ENCODE measurements at regions not wholly inside any gene's neighbourhood (a gene's known extent, or its start where the extent isn't known, plus 50 kb on each side); places are given as distances from the start of the nearest gene placed in this dataset.

- TF ChIP-seq CTCF (conservative IDR thresholded peaks at IDR 0.05; ENCODE audit: low read depth in 2 of 2) (no peak), EZH2 (IDR thresholded peaks at IDR 0.05; ENCODE audit: low read depth, unreplicated experiment) (no peak), POLR2AphosphoS5 (IDR thresholded peaks at IDR 0.05; ENCODE audit: low read depth) (no peak), EZH2phosphoT487 (IDR thresholded peaks at IDR 0.05; ENCODE audit: unreplicated experiment) (no peak)
Measured at GRCh38 chr22:49112661-49113626, 714.7 kb downstream of the BRD1 start.

Data from GM23338 (cell line).